Type B pancreatic cell (in vitro differentiated cells): ENCODE measurements at regions not wholly inside any gene's neighbourhood (a gene's known extent, or its start where the extent isn't known, plus 50 kb on each side); places are given as distances from the start of the nearest gene placed in this dataset.
A peak's percentile ranks its signal among the peaks of the same experiment; 100 is the strongest.
"Not testable (repeated sequence)": the region's sequence is repeated elsewhere in the genome, so short reads cannot be mapped to it uniquely, and the experiment has no call there.

Source experiments
- DNase-seq: peaks from one replicate; pipeline ENCODE4 v3.0.0; 2021; ENCODE audit warnings: mixed read lengths; ENCODE audit not compliant: unreplicated experiment; ENCODE audit errors: extremely low spot score
- H3K27ac Mint-ChIP-seq: 2 replicates; pipeline ENCODE4 v1.8.0; 2021; ENCODE audit warnings: mild to moderate bottlenecking, mixed read lengths
- H3K27me3 Mint-ChIP-seq: 2 replicates; pipeline ENCODE4 v1.8.0; 2021; ENCODE audit warnings: mixed read lengths
- H3K36me3 Mint-ChIP-seq: 2 replicates; pipeline ENCODE4 v1.8.0; 2021; ENCODE audit warnings: mixed read lengths
- H3K4me1 Mint-ChIP-seq: one replicate; pipeline ENCODE4 v1.8.0; 2021; ENCODE audit warnings: mixed read lengths; ENCODE audit not compliant: unreplicated experiment
- H3K4me3 Mint-ChIP-seq: 2 replicates; pipeline ENCODE4 v1.8.0; 2021; ENCODE audit warnings: mild to moderate bottlenecking, mixed read lengths
- H3K9me3 Mint-ChIP-seq: 2 replicates; pipeline ENCODE4 v1.8.0; 2021; ENCODE audit warnings: mixed read lengths
- TF ChIP-seq, protein P1 (sequence below): fragments of 200-600 bp; sonication (generic); conservative IDR thresholded peaks from 2 replicates; pipeline ENCODE4 v1.5.0; 2021; ENCODE audit warnings: antibody characterized with exemption, mild to moderate bottlenecking

DNA sequence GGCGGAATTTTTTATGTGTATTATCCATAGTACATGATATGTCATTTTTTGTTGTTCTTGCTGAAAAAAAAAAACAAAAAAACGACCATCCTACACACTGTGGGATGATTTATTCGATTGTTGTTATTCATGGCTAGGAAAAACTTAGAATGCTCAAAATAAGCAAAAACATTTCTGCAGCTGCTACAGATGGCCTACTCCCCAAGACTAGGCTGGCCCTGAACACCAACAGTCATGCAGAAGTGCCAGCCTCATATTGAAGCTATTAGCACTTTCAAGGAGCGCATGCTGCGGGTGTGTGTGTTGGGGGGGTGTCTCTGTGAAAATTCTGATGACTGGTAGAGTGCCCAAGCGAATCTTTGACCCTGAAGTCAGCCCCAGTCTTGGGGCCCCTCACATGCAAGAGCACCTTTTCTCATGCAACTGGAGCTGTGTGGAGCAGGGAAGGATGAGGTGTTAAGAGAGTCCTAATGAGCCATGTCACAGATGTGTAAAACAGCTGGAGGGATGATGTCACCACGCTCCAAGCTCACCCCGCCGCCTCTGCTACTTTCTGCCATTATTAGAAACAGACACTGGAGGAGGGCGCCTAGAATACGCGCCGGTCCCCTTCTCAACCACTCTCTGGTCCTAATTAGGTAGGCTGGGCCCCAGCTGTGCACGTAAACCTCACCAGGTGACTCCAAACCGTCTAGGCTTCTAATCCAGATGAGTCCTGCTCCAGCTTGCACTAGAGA, 61.0 kb upstream of the SMIM23 start:
- peak; percentile 69 for DNase-seq
- no peaks in the 10 kb centered on the region for H3K36me3 Mint-ChIP-seq
- no peak overlapping the region for H3K4me3 Mint-ChIP-seq
- peaks cover 4% of the 10 kb centered on the region for H3K9me3 Mint-ChIP-seq
- H3K27ac Mint-ChIP-seq: peak overlapping the region; percentile 1
- TF ChIP-seq, protein P1, sequence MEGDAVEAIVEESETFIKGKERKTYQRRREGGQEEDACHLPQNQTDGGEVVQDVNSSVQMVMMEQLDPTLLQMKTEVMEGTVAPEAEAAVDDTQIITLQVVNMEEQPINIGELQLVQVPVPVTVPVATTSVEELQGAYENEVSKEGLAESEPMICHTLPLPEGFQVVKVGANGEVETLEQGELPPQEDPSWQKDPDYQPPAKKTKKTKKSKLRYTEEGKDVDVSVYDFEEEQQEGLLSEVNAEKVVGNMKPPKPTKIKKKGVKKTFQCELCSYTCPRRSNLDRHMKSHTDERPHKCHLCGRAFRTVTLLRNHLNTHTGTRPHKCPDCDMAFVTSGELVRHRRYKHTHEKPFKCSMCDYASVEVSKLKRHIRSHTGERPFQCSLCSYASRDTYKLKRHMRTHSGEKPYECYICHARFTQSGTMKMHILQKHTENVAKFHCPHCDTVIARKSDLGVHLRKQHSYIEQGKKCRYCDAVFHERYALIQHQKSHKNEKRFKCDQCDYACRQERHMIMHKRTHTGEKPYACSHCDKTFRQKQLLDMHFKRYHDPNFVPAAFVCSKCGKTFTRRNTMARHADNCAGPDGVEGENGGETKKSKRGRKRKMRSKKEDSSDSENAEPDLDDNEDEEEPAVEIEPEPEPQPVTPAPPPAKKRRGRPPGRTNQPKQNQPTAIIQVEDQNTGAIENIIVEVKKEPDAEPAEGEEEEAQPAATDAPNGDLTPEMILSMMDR: no peak
- peaks cover 10% of the 10 kb centered on the region for H3K4me1 Mint-ChIP-seq
- H3K27me3 Mint-ChIP-seq: peaks cover 15% of the 10 kb centered on the region

DNA sequence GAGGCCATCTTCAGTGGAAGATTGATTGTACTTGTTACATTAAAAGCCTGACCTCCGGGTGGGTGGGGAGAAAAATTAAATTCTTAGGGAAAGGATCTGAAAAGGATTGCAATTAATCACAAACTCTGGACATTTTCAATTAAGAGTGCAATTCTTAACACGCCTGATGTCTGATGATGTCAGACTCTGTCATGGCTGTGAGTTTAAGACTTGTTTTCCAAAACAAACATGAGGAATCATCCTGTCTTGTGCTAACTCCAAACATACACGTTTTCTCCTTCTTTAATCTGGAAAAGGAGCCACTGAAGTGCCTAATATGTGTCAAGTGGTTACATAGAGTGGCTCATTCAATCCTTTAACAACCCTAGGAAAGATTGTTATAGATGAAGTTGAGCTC, 60.4 kb upstream of the SMIM23 start:
- Mint-ChIP-seq H3K9me3 (peaks cover 4% of the 10 kb centered on the region), H3K4me1 (peaks cover 10% of the 10 kb centered on the region), H3K36me3 (no peaks in the 10 kb centered on the region), H3K27ac (peak overlapping the region; percentile 1), H3K27me3 (peaks cover 11% of the 10 kb centered on the region), H3K4me3 (no peak overlapping the region)
- TF ChIP-seq, protein P1: no peak
- DNase-seq: no peak

DNA sequence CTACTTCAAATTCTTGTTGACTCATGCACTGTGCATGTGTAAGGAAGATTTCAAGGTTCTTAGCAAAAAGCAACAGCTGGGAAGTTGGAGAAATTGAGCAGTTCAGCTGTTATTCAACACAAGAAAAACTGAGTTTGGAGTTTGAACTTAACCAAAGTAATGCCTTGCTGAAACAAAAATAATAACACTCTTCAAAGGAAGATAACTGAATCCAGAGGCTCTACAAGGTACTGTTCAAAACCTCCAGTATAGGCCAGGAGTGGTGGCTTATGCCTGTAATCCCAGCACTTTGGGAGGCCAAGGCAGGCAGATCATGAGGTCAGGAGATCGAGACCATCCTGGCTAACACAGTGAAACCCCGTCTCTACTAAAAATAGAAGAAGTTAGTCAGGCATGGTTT, 58.8 kb upstream of the SMIM23 start:
- not testable (repeated sequence) for H3K4me3 Mint-ChIP-seq, H3K9me3 Mint-ChIP-seq, H3K27ac Mint-ChIP-seq, H3K4me1 Mint-ChIP-seq, H3K27me3 Mint-ChIP-seq, H3K36me3 Mint-ChIP-seq
- peak; percentile 4 for DNase-seq

DNA sequence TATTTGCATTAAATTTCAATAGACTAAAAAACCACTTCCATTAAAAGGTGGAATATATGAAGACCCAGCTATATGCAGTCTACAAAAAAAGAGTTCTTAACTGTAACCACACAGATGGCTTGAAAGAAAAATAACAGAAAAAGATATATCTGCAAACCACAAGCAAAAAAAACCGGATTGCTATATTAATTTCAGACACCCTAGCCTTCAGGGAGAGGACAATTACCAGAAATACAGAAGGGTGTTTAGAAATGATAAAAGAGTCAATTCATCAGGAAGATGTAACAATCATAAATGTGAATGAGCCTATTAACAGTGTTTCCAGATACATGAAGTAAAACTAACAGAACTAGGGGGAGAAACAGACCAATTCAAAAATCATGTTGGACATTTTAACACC, 56.9 kb upstream of the SMIM23 start:
- H3K4me1 Mint-ChIP-seq: peaks cover 10% of the 10 kb centered on the region
- H3K9me3 Mint-ChIP-seq: peaks cover 4% of the 10 kb centered on the region
- no peak overlapping the region for H3K4me3 Mint-ChIP-seq
- DNase-seq: no peak
- no peak overlapping the region for H3K27ac Mint-ChIP-seq
- TF ChIP-seq, protein P1: no peak
- no peaks in the 10 kb centered on the region for H3K27me3 Mint-ChIP-seq
- H3K36me3 Mint-ChIP-seq: no peaks in the 10 kb centered on the region
